IMR-90 (cell line): ENCODE measurements at regions not wholly inside any gene's neighbourhood (a gene's known extent, or its start where the extent isn't known, plus 50 kb on each side); places are given as distances from the start of the nearest gene placed in this dataset.

Source experiments
- ATAC-seq: fragments of 200-7000 bp; cut with Tn5 transposase; 2 replicates; pipeline ENCODE4 v1.9.1; 2020; ENCODE audit warnings: low read depth, mild to moderate bottlenecking, moderate library complexity
- BruUV-seq: library from RNA; stranded (reverse); fragments of 400-500 nt; replicated peaks from 2 replicates; lab custom pipeline; 2021; lab: Mats Ljungman, UMichigan
- CTCF ChIA-PET: fragments of 300-600 bp; formaldehyde crosslinking; extraction: SDS; loops from one replicate; lab custom pipeline; 2021; ENCODE audit warnings: antibody characterized with exemption; lab: Yijun Ruan, JAX
- POLR2A ChIA-PET: fragments of 300-600 bp; sonication (Branson Sonifier 250); formaldehyde crosslinking; loops from one replicate; lab custom pipeline; 2022; ENCODE audit warnings: antibody characterized with exemption; ENCODE audit not compliant: unreplicated experiment; lab: Charles Lee
- DNase-seq: peaks from one replicate; pipeline ENCODE4 v3.0.0; 2013
- H2AFZ ChIP-seq: replicated peaks from 2 replicates; pipeline ENCODE3; 2013; ENCODE audit warnings: low read length, mild to moderate bottlenecking; ENCODE audit not compliant: poor library complexity
- H2AK5ac ChIP-seq: 2 replicates; pipeline ENCODE4 v1.6.1; 2013; ENCODE audit warnings: low read depth, low read length, inconsistent platforms
- H2AK9ac ChIP-seq: replicated peaks from 2 replicates; pipeline ENCODE3; 2013; ENCODE audit warnings: mild to moderate bottlenecking, low read depth, low read length, moderate library complexity; ENCODE audit not compliant: poor library complexity
- H2BK120ac ChIP-seq: 2 replicates; pipeline ENCODE4 v1.6.1; 2013; ENCODE audit warnings: low read depth, low read length, inconsistent platforms
- H2BK15ac ChIP-seq: 3 replicates; pipeline ENCODE4 v1.6.1; 2013; ENCODE audit warnings: low read depth, low read length, inconsistent platforms
- H2BK20ac ChIP-seq: 2 replicates; pipeline ENCODE4 v1.6.1; 2013; ENCODE audit warnings: low read depth, mild to moderate bottlenecking, inconsistent platforms, low read length, moderate library complexity
- H2BK5ac ChIP-seq: 2 replicates; pipeline ENCODE4 v1.6.1; 2013; ENCODE audit warnings: mild to moderate bottlenecking, low read depth, low read length, inconsistent platforms; ENCODE audit not compliant: poor library complexity, severe bottlenecking
- H3K14ac ChIP-seq: replicated peaks from 2 replicates; pipeline ENCODE4 v1.6.1; 2013; ENCODE audit warnings: low read depth, low read length, inconsistent platforms
- H3K18ac ChIP-seq: 2 replicates; pipeline ENCODE4 v1.6.1; 2013; ENCODE audit warnings: low read depth, low read length, control low read depth
- H3K23ac ChIP-seq: 2 replicates; pipeline ENCODE4 v1.6.1; 2013; ENCODE audit warnings: low read depth, low read length, inconsistent platforms
- H3K27ac ChIP-seq: 2 replicates; pipeline ENCODE4 v1.5.1; 2013; ENCODE audit warnings: mild to moderate bottlenecking, control low read depth, low read length; ENCODE audit not compliant: insufficient read depth
- H3K27me3 ChIP-seq: 2 replicates; pipeline ENCODE4 v1.6.1; 2013; ENCODE audit warnings: low read length; ENCODE audit not compliant: control insufficient read depth, insufficient read depth
- H3K36me3 ChIP-seq: 2 replicates; pipeline ENCODE4 v1.6.1; 2013; ENCODE audit warnings: low read length, mixed read lengths; ENCODE audit not compliant: control insufficient read depth, insufficient read depth
- H3K4ac ChIP-seq: 2 replicates; pipeline ENCODE4 v1.6.1; 2013; ENCODE audit warnings: low read depth, low read length, inconsistent platforms
- H3K4me1 ChIP-seq: 2 replicates; pipeline ENCODE4 v1.6.1; 2013; ENCODE audit warnings: low read length, mixed read lengths; ENCODE audit not compliant: control insufficient read depth, insufficient read depth
- H3K4me2 ChIP-seq: 2 replicates; pipeline ENCODE4 v1.6.1; 2013; ENCODE audit warnings: low read depth, mild to moderate bottlenecking, control low read depth, low read length, moderate library complexity
- H3K4me3 ChIP-seq: 2 replicates; pipeline ENCODE4 v1.5.1; 2013; ENCODE audit warnings: low read depth, mild to moderate bottlenecking, control low read depth, low read length, moderate library complexity; ENCODE audit not compliant: insufficient read depth
- H3K56ac ChIP-seq: 2 replicates; pipeline ENCODE4 v1.6.1; 2013; ENCODE audit warnings: low read length, inconsistent platforms; ENCODE audit not compliant: insufficient read depth; ENCODE audit errors: extremely low read depth
- H3K79me1 ChIP-seq, 2 experiments: 2 replicates each; pipeline ENCODE4 v1.6.1; 2013; ENCODE audit warnings: low read length in 2 of 2, inconsistent platforms in 1 of 2, low read depth in 1 of 2
- H3K9ac ChIP-seq: 2 replicates; pipeline ENCODE4 v1.6.1; 2013; ENCODE audit warnings: low read depth, low read length, control low read depth
- H3K9me1 ChIP-seq: 2 replicates; pipeline ENCODE4 v1.6.1; 2013; ENCODE audit warnings: low read length, inconsistent platforms; ENCODE audit not compliant: insufficient read depth
- H3K9me3 ChIP-seq: 2 replicates; pipeline ENCODE4 v1.6.1; 2013; ENCODE audit warnings: low read length; ENCODE audit not compliant: control insufficient read depth, insufficient read depth
- H4K20me1 ChIP-seq: 2 replicates; pipeline ENCODE4 v1.6.1; 2013; ENCODE audit warnings: low read length, inconsistent platforms; ENCODE audit not compliant: insufficient read depth
- H4K5ac ChIP-seq: 2 replicates; pipeline ENCODE4 v1.6.1; 2013; ENCODE audit warnings: mild to moderate bottlenecking, low read depth, low read length, control low read depth
- H4K8ac ChIP-seq, 2 experiments: 2 replicates each; pipeline ENCODE4 v1.6.1; 2013; ENCODE audit warnings: low read depth in 2 of 2, low read length in 2 of 2, control low read depth in 1 of 2, inconsistent platforms in 1 of 2
- H4K91ac ChIP-seq: 2 replicates; pipeline ENCODE4 v1.6.1; 2013; ENCODE audit warnings: low read depth, low read length, inconsistent platforms; ENCODE audit not compliant: insufficient read depth
- BHLHE40 ChIP-seq: fragments of 150-350 bp; IDR thresholded peaks from 2 replicates; pipeline ENCODE4 v1.6.1; 2016; ENCODE audit warnings: mild to moderate bottlenecking, low read depth, low read length
- CEBPB ChIP-seq: IDR thresholded peaks from 2 replicates; pipeline ENCODE4 v1.6.1; 2012; ENCODE audit warnings: low read depth, low read length, improper control_type of control experiment
- CHD1 ChIP-seq: IDR thresholded peaks from 2 replicates; pipeline ENCODE4 v1.6.1; 2012; ENCODE audit warnings: low read depth, low read length, improper control_type of control experiment
- CTCF ChIP-seq: conservative IDR thresholded peaks from 2 replicates; pipeline ENCODE4 v1.5.1; 2012; ENCODE audit warnings: mild to moderate bottlenecking, low read depth, low read length, improper control_type of control experiment
- ELK1 ChIP-seq: fragments of 150-350 bp; IDR thresholded peaks from 2 replicates; pipeline ENCODE4 v1.6.1; 2016; ENCODE audit warnings: low read depth, mild to moderate bottlenecking, low read length, moderate library complexity, borderline replicate concordance
- FOS ChIP-seq: fragments of 150-350 bp; IDR thresholded peaks from 2 replicates; pipeline ENCODE4 v1.6.1; 2016; ENCODE audit warnings: low read depth, low read length
- MAFK ChIP-seq: IDR thresholded peaks from 2 replicates; pipeline ENCODE4 v1.6.1; 2012; ENCODE audit warnings: low read depth, low read length, improper control_type of control experiment
- MAZ ChIP-seq: IDR thresholded peaks from 2 replicates; pipeline ENCODE4 v1.6.1; 2012; ENCODE audit warnings: low read depth, mild to moderate bottlenecking, low read length, improper control_type of control experiment, moderate library complexity, borderline replicate concordance
- MXI1 ChIP-seq: IDR thresholded peaks from 2 replicates; pipeline ENCODE4 v1.6.1; 2012; ENCODE audit warnings: low read depth, mild to moderate bottlenecking, low read length, moderate library complexity, borderline replicate concordance
- NFE2L2 ChIP-seq: fragments of 150-350 bp; IDR thresholded peaks from 2 replicates; pipeline ENCODE4 v1.6.1; 2016; ENCODE audit warnings: low read depth, mild to moderate bottlenecking, low read length
- POLR2A ChIP-seq: IDR thresholded peaks from 2 replicates; pipeline ENCODE4 v1.6.1; 2012; ENCODE audit warnings: mild to moderate bottlenecking, low read depth, low read length
- RAD21 ChIP-seq: IDR thresholded peaks from 2 replicates; pipeline ENCODE4 v1.6.1; 2012; ENCODE audit warnings: low read length, improper control_type of control experiment
- RCOR1 ChIP-seq: IDR thresholded peaks from 2 replicates; pipeline ENCODE4 v1.6.1; 2012; ENCODE audit warnings: mild to moderate bottlenecking, low read length, improper control_type of control experiment; ENCODE audit not compliant: insufficient replicate concordance
- RFX5 ChIP-seq: IDR thresholded peaks from 2 replicates; pipeline ENCODE4 v1.8.0; 2012; ENCODE audit warnings: low read depth, mild to moderate bottlenecking, low read length, moderate library complexity
- SMC3 ChIP-seq: fragments of 150-350 bp; IDR thresholded peaks from 2 replicates; pipeline ENCODE4 v1.6.1; 2016; ENCODE audit warnings: low read depth, mild to moderate bottlenecking, antibody characterized with exemption, low read length, moderate library complexity
- WGBS, 2 experiments: methylation state at CpG; one replicate each; pipeline versions ENCODE4 v1.1.5 to v1.1.7; 2013; ENCODE audit warnings: missing lambda C conversion rate in 2 of 2; ENCODE audit not compliant: insufficient read length in 1 of 2; ENCODE audit errors: extremely low coverage in 2 of 2; 5-methylcytosine and 5-hydroxymethylcytosine counted together
- dilution Hi-C: fragments of 300-500 bp; cut with HindIII; formaldehyde crosslinking; loops from one replicate; pipeline ENCODE4 v1.14.3; 2018; ENCODE audit warnings: low sequenced_read_pairs; ENCODE audit not compliant: unreplicated experiment
- in situ Hi-C: fragments of 300-500 bp; cut with MboI; formaldehyde crosslinking; loops from 3 replicates; pipeline ENCODE4 v1.14.3; 2019; ENCODE audit warnings: low sequenced_read_pairs, inconsistent platforms, mixed read lengths
- intact Hi-C: fragments of 100-400 bp; cut with micrococcal nuclease; formaldehyde crosslinking; loops from 2 replicates; pipeline ENCODE4 v1.10.0; 2022
- TF ChIP-seq, protein P1 (sequence below): fragments of 150-350 bp; IDR thresholded peaks from 2 replicates; pipeline ENCODE4 v1.6.1; 2017; ENCODE audit warnings: mild to moderate bottlenecking, antibody characterized with exemption, low read length, low read depth

- Histone ChIP-seq H2AK9ac (no peak overlapping the region), H3K18ac (no peak overlapping the region), H2BK20ac (no peak overlapping the region), H3K4ac (no peak overlapping the region), H3K79me1 (no peaks in the 10 kb centered on the region), H3K4me3 (no peak overlapping the region), H3K36me3 (no peaks in the 10 kb centered on the region), H2AK5ac (no peak overlapping the region), H3K27me3 (no peaks in the 10 kb centered on the region), H3K23ac (no peak overlapping the region), H4K5ac (no peak overlapping the region), H4K20me1 (no peaks in the 10 kb centered on the region), H3K9me3 (peaks cover 2% of the 10 kb centered on the region), H3K9me1 (peaks cover 2% of the 10 kb centered on the region; the same call in 1 of the 2 replicates), H2BK5ac (no peak overlapping the region), H2BK120ac (no peak overlapping the region), H3K4me2 (no peak overlapping the region), H3K14ac (no peak overlapping the region), H3K56ac (no peak overlapping the region), H4K8ac (no peak overlapping the region), H2BK15ac (no peak overlapping the region), H3K4me1 (peaks cover 4% of the 10 kb centered on the region), H3K9ac (no peak overlapping the region), H3K27ac (no peak overlapping the region), H2AFZ (no peak overlapping the region), H4K91ac (no peak overlapping the region)
- POLR2A ChIA-PET, result no interaction called here
- CTCF ChIA-PET, result interaction anchor here (0.6 kb wide), 1 partner anchor 120 kb away, joined by 3 read pairs; no protein-coding TSS in a partner anchor
- dilution Hi-C loops, result no loop called here
- ATAC-seq (no peak), DNase-seq (no peak)
- intact Hi-C loops, result no loop called here
- TF ChIP-seq ELK1 (no peak), RCOR1 (no peak), CHD1 (no peak), MAFK (no peak), RAD21 (no peak), RFX5 (no peak), MAZ (no peak), MXI1 (no peak), FOS (no peak), NFE2L2 (no peak), CTCF (no peak), SMC3 (no peak), CEBPB (no peak), BHLHE40 (no peak), POLR2A (no peak)
- TF ChIP-seq, protein P1, sequence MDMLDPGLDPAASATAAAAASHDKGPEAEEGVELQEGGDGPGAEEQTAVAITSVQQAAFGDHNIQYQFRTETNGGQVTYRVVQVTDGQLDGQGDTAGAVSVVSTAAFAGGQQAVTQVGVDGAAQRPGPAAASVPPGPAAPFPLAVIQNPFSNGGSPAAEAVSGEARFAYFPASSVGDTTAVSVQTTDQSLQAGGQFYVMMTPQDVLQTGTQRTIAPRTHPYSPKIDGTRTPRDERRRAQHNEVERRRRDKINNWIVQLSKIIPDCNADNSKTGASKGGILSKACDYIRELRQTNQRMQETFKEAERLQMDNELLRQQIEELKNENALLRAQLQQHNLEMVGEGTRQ, result no peak
- in situ Hi-C loops, result no loop called here
- no TSS peak for BruUV-seq
- WGBS, 2 experiments, result no CpG with 5 or more reads among the region's 2 CpGs
These were observed 344.7 kb downstream of the ARL4A start for GRCh38 chr7:13032084-13032483.
